GM12891 (cell line): ENCODE measurements at regions not wholly inside any gene's neighbourhood (a gene's known extent, or its start where the extent isn't known, plus 50 kb on each side); places are given as distances from the start of the nearest gene placed in this dataset.
"Not testable (repeated sequence)": the region's sequence is repeated elsewhere in the genome, so short reads cannot be mapped to it uniquely, and the experiment has no call there.

Experiments
- DNase-seq: peaks from one replicate; pipeline ENCODE4 v3.0.0; 2011; ENCODE audit warnings: low spot score; ENCODE audit not compliant: insufficient read length
- FAIRE-seq: peaks from 2 replicates; lab custom pipeline; 2011; peaks lifted over from hg19 to GRCh38; lab: Jason Lieb, UNC
- PAX5 ChIP-seq: IDR thresholded peaks from 2 replicates; pipeline ENCODE4 v1.6.1; 2011; ENCODE audit warnings: low read length, moderate library complexity, mild to moderate bottlenecking; ENCODE audit not compliant: insufficient read depth, severe bottlenecking
- POLR2A ChIP-seq: IDR thresholded peaks from 2 replicates; pipeline ENCODE4 v1.6.1; 2011; ENCODE audit warnings: low read depth, low read length, control low read depth
- POLR2AphosphoS5 ChIP-seq: IDR thresholded peaks from 2 replicates; pipeline ENCODE4 v1.6.1; 2011; ENCODE audit warnings: low read depth, low read length, control low read depth
- POU2F2 ChIP-seq: IDR thresholded peaks from 2 replicates; pipeline ENCODE4 v1.6.1; 2011; ENCODE audit warnings: low read depth, mild to moderate bottlenecking, control low read depth, low read length, moderate library complexity
- SPI1 ChIP-seq: IDR thresholded peaks from 2 replicates; pipeline ENCODE4 v1.6.1; 2011; ENCODE audit warnings: low read depth, low read length, control low read depth
- TAF1 ChIP-seq: IDR thresholded peaks from 2 replicates; pipeline ENCODE4 v1.6.1; 2011; ENCODE audit warnings: low read depth, low read length, control low read depth

GRCh38 chr10:84626397-84627087 lies 298.2 kb downstream of the CCSER2 start:
- FAIRE-seq (no peak), DNase-seq (no peak)
- TF ChIP-seq SPI1 = no peak
- no peak for TF ChIP-seq PAX5
- TF ChIP-seq POU2F2 = no peak
- no peak for TF ChIP-seq POLR2A
- TF ChIP-seq POLR2AphosphoS5 = no peak
- TF ChIP-seq TAF1 = no peak

GRCh38 chr10:84632866-84633265 lies 304.5 kb downstream of the CCSER2 start:
- no peak for TF ChIP-seq POLR2AphosphoS5
- DNase-seq = no peak
- FAIRE-seq = no peak

- FAIRE-seq = no peak
- DNase-seq = no peak
- TF ChIP-seq TAF1 = no peak
- TF ChIP-seq SPI1 = no peak
- no peak for TF ChIP-seq PAX5
- no peak for TF ChIP-seq POU2F2
- no peak for TF ChIP-seq POLR2A
- TF ChIP-seq POLR2AphosphoS5 = no peak
These were observed 306.2 kb downstream of the CCSER2 start for GRCh38 chr10:84634636-84635035.

GRCh38 chr10:84650628-84651027 lies 322.2 kb downstream of the CCSER2 start:
- not testable (repeated sequence) for FAIRE-seq, DNase-seq

GRCh38 chr10:84654671-84655070 lies 326.3 kb downstream of the CCSER2 start:
- no peak for DNase-seq
- no peak for FAIRE-seq
- no peak for TF ChIP-seq TAF1
- TF ChIP-seq PAX5 = no peak
- no peak for TF ChIP-seq SPI1
- TF ChIP-seq POU2F2 = no peak
- no peak for TF ChIP-seq POLR2A
- TF ChIP-seq POLR2AphosphoS5 = no peak

GRCh38 chr10:84659027-84659426 lies 330.6 kb downstream of the CCSER2 start:
- no peak for FAIRE-seq
- no peak for TF ChIP-seq POU2F2
- no peak for TF ChIP-seq PAX5
- no peak for TF ChIP-seq POLR2AphosphoS5
- TF ChIP-seq TAF1 = no peak
- no peak for TF ChIP-seq POLR2A
- TF ChIP-seq SPI1 = no peak
- DNase-seq = no peak

- no peak for DNase-seq
These were observed 331.4 kb downstream of the CCSER2 start for GRCh38 chr10:84659497-84660439.

GRCh38 chr10:84660450-84661159 lies 332.2 kb downstream of the CCSER2 start:
- DNase-seq (no peak), FAIRE-seq (no peak)
- TF ChIP-seq POU2F2 = no peak
- no peak for TF ChIP-seq SPI1
- TF ChIP-seq POLR2AphosphoS5 = no peak
- TF ChIP-seq TAF1 = no peak
- no peak for TF ChIP-seq PAX5
- no peak for TF ChIP-seq POLR2A

More at GRCh38 chr10:84659497-84660439, 331.4 kb downstream of the CCSER2 start:
- TF ChIP-seq PAX5 (no peak), SPI1 (no peak), TAF1 (no peak), POLR2A (no peak), POU2F2 (no peak), POLR2AphosphoS5 (no peak)
- FAIRE-seq = no peak

GRCh38 chr10:84665211-84665610 lies 336.8 kb downstream of the CCSER2 start:
- FAIRE-seq = no peak
- TF ChIP-seq POLR2A (no peak), PAX5 (no peak), SPI1 (no peak), TAF1 (no peak), POU2F2 (no peak), POLR2AphosphoS5 (no peak)
- no peak for DNase-seq
